Ishikawa (cell line): ENCODE measurements at regions not wholly inside any gene's neighbourhood (a gene's known extent, or its start where the extent isn't known, plus 50 kb on each side); places are given as distances from the start of the nearest gene placed in this dataset.

Experiments
- EP300 ChIP-seq: IDR thresholded peaks from 2 replicates; pipeline ENCODE4 v1.6.1; 2012; ENCODE audit warnings: borderline replicate concordance
- MAX ChIP-seq: IDR thresholded peaks from 2 replicates; pipeline ENCODE4 v1.6.1; 2012
- NFIC ChIP-seq: IDR thresholded peaks from 2 replicates; pipeline ENCODE4 v1.6.1; 2012
- REST ChIP-seq: IDR thresholded peaks from 2 replicates; pipeline ENCODE4 v1.6.1; 2012; ENCODE audit warnings: low read depth, mild to moderate bottlenecking
- TF ChIP-seq, protein P1 (sequence below): IDR thresholded peaks from 2 replicates; pipeline ENCODE4 v1.6.1; 2012

GRCh38 chr18:77472509-77472908, 222.9 kb downstream of the GALR1 start:
- TF ChIP-seq MAX (no peak), REST (no peak), EP300 (no peak), NFIC (no peak)
- TF ChIP-seq, protein P1, sequence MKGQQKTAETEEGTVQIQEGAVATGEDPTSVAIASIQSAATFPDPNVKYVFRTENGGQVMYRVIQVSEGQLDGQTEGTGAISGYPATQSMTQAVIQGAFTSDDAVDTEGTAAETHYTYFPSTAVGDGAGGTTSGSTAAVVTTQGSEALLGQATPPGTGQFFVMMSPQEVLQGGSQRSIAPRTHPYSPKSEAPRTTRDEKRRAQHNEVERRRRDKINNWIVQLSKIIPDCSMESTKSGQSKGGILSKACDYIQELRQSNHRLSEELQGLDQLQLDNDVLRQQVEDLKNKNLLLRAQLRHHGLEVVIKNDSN = no peak
